Psoas muscle (tissue), 7 donors: ENCODE measurements at regions not wholly inside any gene's neighbourhood (a gene's known extent, or its start where the extent isn't known, plus 50 kb on each side); places are given as distances from the start of the nearest gene placed in this dataset.

Source experiments
- ATAC-seq, 4 donors: fragments of 200-7000 bp; cut with Tn5 transposase; one replicate each; pipeline ENCODE4 v1.9.1; 2020; ENCODE audit warnings: moderate library complexity in 3 of 4, mild to moderate bottlenecking in 2 of 4
- DNase-seq, 2 donors: peaks; one replicate each; pipeline ENCODE4 v3.0.0-alpha.2; 2020
- H3K27ac ChIP-seq: fragments of 200-600 bp; one replicate; pipeline ENCODE4 v1.8.0; 2022
- H3K27me3 ChIP-seq, 3 donors: fragments of 200-600 bp in 1 of 3; one replicate each; pipeline versions ENCODE4 v1.6.1 to v1.8.0; 2013 to 2022; ENCODE audit warnings: low read length in 2 of 3, mild to moderate bottlenecking in 2 of 3, moderate library complexity in 1 of 3; ENCODE audit not compliant: insufficient read depth in 3 of 3
- H3K36me3 ChIP-seq, 2 donors: fragments of 200-600 bp in 1 of 2; one replicate each; pipeline versions ENCODE4 v1.6.1 to v1.8.0; 2013 to 2022; ENCODE audit warnings: low read depth in 1 of 2, mild to moderate bottlenecking in 1 of 2, moderate library complexity in 1 of 2; ENCODE audit not compliant: insufficient read depth in 1 of 2
- H3K4me1 ChIP-seq: fragments of 200-600 bp; one replicate; pipeline ENCODE4 v1.8.0; 2022
- H3K4me3 ChIP-seq: fragments of 200-600 bp; one replicate; pipeline ENCODE4 v1.8.0; 2022; ENCODE audit warnings: mild to moderate bottlenecking
- H3K9me3 ChIP-seq: fragments of 200-600 bp; one replicate; pipeline ENCODE4 v1.8.0; 2022
- CTCF ChIP-seq: fragments of 200-600 bp; IDR thresholded peaks from one replicate; pipeline ENCODE4 v1.8.0; 2022; ENCODE audit warnings: antibody characterized with exemption
- WGBS, 3 donors: extraction: QIAGEN DNeasy Blood & Tissue Kit; methylation state at CpG; one replicate each; pipeline versions ENCODE4 v1.1.6 to v1.1.7; 2013; 5-methylcytosine and 5-hydroxymethylcytosine counted together
- intact Hi-C, 2 donors: fragments of 100-400 bp; cut with DNase I; formaldehyde crosslinking; loops; one replicate each; pipeline versions ENCODE4 v1.11.0 to v1.14.2; 2022
- donor health status: healthy with polysubstance abuse.
- donor health status: DM: no; HTN: no; CAD: no; lungs with moderate emphysema.
- donor health status: Bipolar disorder and iron deficiency.
- donor health status: healthy.
- donor health status: DM: yes; HTN: yes; CAD: no.
- donor health status: DM: no; HTN: no; CAD: no.
- donor health status: DM: yes; HTN: yes; CAD: no.

- Histone ChIP-seq H3K27ac (no peak overlapping the region), H3K36me3 (no peaks in the 10 kb centered on the region), H3K4me3 (no peak overlapping the region), H3K27me3 (no peaks in the 10 kb centered on the region), H3K9me3 (peaks cover 7% of the 10 kb centered on the region), H3K4me1 (no peaks in the 10 kb centered on the region)
- intact Hi-C loops = no loop called here
- WGBS, 3 donors = 88 to 94% (median 88%) methylated on average over 1 of the region's 1 CpG
- no peak for DNase-seq
- no peak for ATAC-seq
- TF ChIP-seq CTCF = no peak
These were observed 79.7 kb upstream of the SLC5A12 start for GRCh38 chr11:26801601-26802000.

GRCh38 chr11:26805001-26805400 lies 83.1 kb upstream of the SLC5A12 start:
- H3K27ac ChIP-seq = no peak overlapping the region
- intact Hi-C loops = no loop called here
- no peaks in the 10 kb centered on the region for H3K36me3 ChIP-seq
- H3K9me3 ChIP-seq = peaks cover 7% of the 10 kb centered on the region
- DNase-seq (no peak), ATAC-seq (no peak)
- no peak for TF ChIP-seq CTCF
- H3K27me3 ChIP-seq = no peaks in the 10 kb centered on the region
- no peak overlapping the region for H3K4me3 ChIP-seq
- no peaks in the 10 kb centered on the region for H3K4me1 ChIP-seq

GRCh38 chr11:26806219-26806618 lies 84.4 kb upstream of the SLC5A12 start:
- no peaks in the 10 kb centered on the region for H3K4me1 ChIP-seq
- peaks cover 7% of the 10 kb centered on the region for H3K9me3 ChIP-seq
- DNase-seq (no peak), ATAC-seq (no peak)
- no peaks in the 10 kb centered on the region for H3K27me3 ChIP-seq
- H3K27ac ChIP-seq = no peak overlapping the region
- intact Hi-C loops = no loop called here
- TF ChIP-seq CTCF = no peak
- 20 to 27% (median 22%) methylated on average over 1 of the region's 1 CpG for WGBS, 3 donors
- H3K4me3 ChIP-seq = no peak overlapping the region
- H3K36me3 ChIP-seq = no peaks in the 10 kb centered on the region

GRCh38 chr11:26820739-26821138 lies 98.9 kb upstream of the SLC5A12 start:
- Histone ChIP-seq H3K4me1 (no peaks in the 10 kb centered on the region), H3K27ac (no peak overlapping the region), H3K9me3 (peaks cover 14% of the 10 kb centered on the region), H3K36me3 (no peaks in the 10 kb centered on the region), H3K27me3 (no peaks in the 10 kb centered on the region), H3K4me3 (no peak overlapping the region)
- DNase-seq (no peak), ATAC-seq (peak in 1 of 4 donors; percentile 53)
- intact Hi-C loops = no loop called here
- TF ChIP-seq CTCF = no peak
- WGBS, 3 donors = 59 to 83% (median 69%) methylated on average over 1 of the region's 1 CpG

- H3K9me3 ChIP-seq = peaks cover 14% of the 10 kb centered on the region
- DNase-seq = no peak
- H3K4me1 ChIP-seq = no peaks in the 10 kb centered on the region
- H3K36me3 ChIP-seq = no peaks in the 10 kb centered on the region
- no peaks in the 10 kb centered on the region for H3K27me3 ChIP-seq
- H3K4me3 ChIP-seq = no peak overlapping the region
- intact Hi-C loops = no loop called here
- H3K27ac ChIP-seq = no peak overlapping the region
- 66 to 90% (median 81%) methylated on average over 2 of the region's 2 CpGs for WGBS, 3 donors
- TF ChIP-seq CTCF = no peak
- no peak for ATAC-seq
These were observed 102.1 kb upstream of the SLC5A12 start for GRCh38 chr11:26823963-26824362.
